CD4-positive, alpha-beta memory T cell (primary cell): ENCODE measurements at regions not wholly inside any gene's neighbourhood (a gene's known extent, or its start where the extent isn't known, plus 50 kb on each side); places are given as distances from the start of the nearest gene placed in this dataset.

ENCODE experiments used
- CTCF ChIA-PET: fragments of 350-600 bp; sonication (Branson Sonifier 250); formaldehyde crosslinking; loops from one replicate; lab custom pipeline; 2021; ENCODE audit warnings: inconsistent platforms; ENCODE audit not compliant: partially characterized antibody; lab: Charles Lee
- POLR2A ChIA-PET: fragments of 350-600 bp; sonication (Branson Sonifier 250); formaldehyde crosslinking; loops from one replicate; lab custom pipeline; 2021; ENCODE audit not compliant: partially characterized antibody; lab: Charles Lee
- DNase-seq, 5 donors: peaks; one replicate each; pipeline versions ENCODE4 v3.0.0 to v3.0.0-alpha.2; 2020 to 2022; ENCODE audit warnings: mixed read lengths in 1 of 5
- H3K27ac ChIP-seq: one replicate; pipeline ENCODE4 v1.7.0; 2013; ENCODE audit warnings: low read depth, low read length
- H3K27me3 ChIP-seq: 2 replicates; pipeline ENCODE4 v1.7.0; 2013; ENCODE audit warnings: mild to moderate bottlenecking, low read length, moderate library complexity; ENCODE audit not compliant: insufficient read depth
- H3K36me3 ChIP-seq: 2 replicates; pipeline ENCODE4 v1.7.0; 2013; ENCODE audit warnings: mild to moderate bottlenecking, low read length, moderate library complexity; ENCODE audit not compliant: insufficient read depth
- H3K4me1 ChIP-seq: 2 replicates; pipeline ENCODE4 v1.7.0; 2013; ENCODE audit warnings: mild to moderate bottlenecking, low read length, moderate library complexity; ENCODE audit not compliant: insufficient read depth
- H3K4me3 ChIP-seq, 2 donors: one replicate each; pipeline ENCODE4 v1.7.0; 2013; ENCODE audit warnings: low read length in 2 of 2, mild to moderate bottlenecking in 1 of 2
- H3K9me3 ChIP-seq, 2 donors: one replicate each; pipeline ENCODE4 v1.7.0; 2013; ENCODE audit warnings: low read length in 2 of 2, control low read depth in 1 of 2; ENCODE audit not compliant: control insufficient read depth in 1 of 2
- H3K27ac Mint-ChIP-seq, 7 donors: one replicate each; pipeline ENCODE4 v1.8.0; 2020 to 2021; ENCODE audit warnings: mixed read lengths in 7 of 7, mild to moderate bottlenecking in 6 of 7, inconsistent platforms in 3 of 7, moderate library complexity in 3 of 7
- H3K27me3 Mint-ChIP-seq, 2 donors: one replicate each; pipeline ENCODE4 v1.8.0; 2020 to 2021; ENCODE audit warnings: mixed read lengths in 2 of 2
- H3K36me3 Mint-ChIP-seq, 2 donors: one replicate each; pipeline ENCODE4 v1.8.0; 2020 to 2021; ENCODE audit warnings: mixed read lengths in 2 of 2, inconsistent platforms in 1 of 2, mild to moderate bottlenecking in 1 of 2
- H3K4me1 Mint-ChIP-seq, 4 donors: one replicate each; pipeline ENCODE4 v1.8.0; 2020 to 2021; ENCODE audit warnings: mixed read lengths in 4 of 4, mild to moderate bottlenecking in 1 of 4
- H3K4me3 Mint-ChIP-seq, 8 donors: one replicate each; pipeline ENCODE4 v1.8.0; 2020 to 2021; ENCODE audit warnings: mixed read lengths in 8 of 8, mild to moderate bottlenecking in 7 of 8, moderate library complexity in 6 of 8, inconsistent platforms in 3 of 8
- H3K9me3 Mint-ChIP-seq, 8 donors: one replicate each; pipeline ENCODE4 v1.8.0; 2020 to 2021; ENCODE audit warnings: mixed read lengths in 8 of 8, mild to moderate bottlenecking in 5 of 8, inconsistent platforms in 3 of 8, moderate library complexity in 1 of 8
- intact Hi-C: fragments of 100-400 bp; cut with micrococcal nuclease; formaldehyde crosslinking; loops from one replicate; pipeline ENCODE4 v1.15.1; 2023

GRCh38 chr7:42618651-42619360 lies 293.1 kb downstream of the C7orf25 start:
- CTCF ChIA-PET = no interaction called here
- peaks cover 0 to 6% (median 0%) of the 10 kb centered on the region in 8 donors for H3K9me3 Mint-ChIP-seq
- DNase-seq = no peak

GRCh38 chr7:42617806-42618457 lies 293.9 kb downstream of the C7orf25 start:
- peaks cover 0 to 6% (median 0%) of the 10 kb centered on the region in 8 donors for H3K9me3 Mint-ChIP-seq
- H3K27me3 ChIP-seq = no peaks in the 10 kb centered on the region
- no peaks in the 10 kb centered on the region for H3K36me3 ChIP-seq
- no peaks in the 10 kb centered on the region for H3K9me3 ChIP-seq
- no peaks in the 10 kb centered on the region for H3K4me1 ChIP-seq
- no peak overlapping the region for H3K27ac Mint-ChIP-seq
- intact Hi-C loops = no loop called here
- no peak overlapping the region for H3K4me3 Mint-ChIP-seq
- H3K4me1 Mint-ChIP-seq = no peaks in the 10 kb centered on the region
- H3K27ac ChIP-seq = no peak overlapping the region
- DNase-seq = no peak
- CTCF ChIA-PET = no interaction called here
- H3K36me3 Mint-ChIP-seq = no peaks in the 10 kb centered on the region
- POLR2A ChIA-PET = no interaction called here
- peaks cover 0 to 2% of the 10 kb centered on the region in 2 donors for H3K27me3 Mint-ChIP-seq
- H3K4me3 ChIP-seq = no peak overlapping the region

More at GRCh38 chr7:42618651-42619360, 293.1 kb downstream of the C7orf25 start:
- intact Hi-C loops = no loop called here
- Mint-ChIP-seq H3K4me1 (no peaks in the 10 kb centered on the region), H3K27me3 (peaks cover 0 to 2% of the 10 kb centered on the region in 2 donors), H3K4me3 (no peak overlapping the region), H3K36me3 (no peaks in the 10 kb centered on the region), H3K27ac (no peak overlapping the region)
- Histone ChIP-seq H3K27me3 (no peaks in the 10 kb centered on the region), H3K27ac (no peak overlapping the region), H3K4me1 (no peaks in the 10 kb centered on the region), H3K36me3 (no peaks in the 10 kb centered on the region), H3K9me3 (no peaks in the 10 kb centered on the region), H3K4me3 (no peak overlapping the region)
- POLR2A ChIA-PET = no interaction called here

- H3K27ac Mint-ChIP-seq = peak overlapping the region in 1 of 7 donors; percentile 13
- no peak overlapping the region for H3K4me3 Mint-ChIP-seq
- no peak overlapping the region for H3K27ac ChIP-seq
- H3K36me3 ChIP-seq = no peaks in the 10 kb centered on the region
- intact Hi-C loops = no loop called here
- no peaks in the 10 kb centered on the region for H3K36me3 Mint-ChIP-seq
- H3K4me3 ChIP-seq = no peak overlapping the region
- no peaks in the 10 kb centered on the region for H3K9me3 ChIP-seq
- ChIA-PET CTCF (no interaction called here), POLR2A (no interaction called here)
- peaks cover 0 to 6% (median 0%) of the 10 kb centered on the region in 8 donors for H3K9me3 Mint-ChIP-seq
- H3K27me3 ChIP-seq = no peaks in the 10 kb centered on the region
- no peaks in the 10 kb centered on the region for H3K4me1 Mint-ChIP-seq
- no peaks in the 10 kb centered on the region for H3K4me1 ChIP-seq
- peaks cover 0 to 2% of the 10 kb centered on the region in 2 donors for H3K27me3 Mint-ChIP-seq
- no peak for DNase-seq
Measured at GRCh38 chr7:42617071-42617765, 294.7 kb downstream of the C7orf25 start.

- no peaks in the 10 kb centered on the region for H3K4me1 ChIP-seq
- POLR2A ChIA-PET = no interaction called here
- peaks cover 0 to 2% of the 10 kb centered on the region in 2 donors for H3K27me3 Mint-ChIP-seq
- CTCF ChIA-PET = no interaction called here
- no peak overlapping the region for H3K4me3 ChIP-seq
- H3K4me1 Mint-ChIP-seq = no peaks in the 10 kb centered on the region
- H3K9me3 ChIP-seq = no peaks in the 10 kb centered on the region
- peaks cover 0 to under 1% (median 0%) of the 10 kb centered on the region in 8 donors for H3K9me3 Mint-ChIP-seq
- intact Hi-C loops = no loop called here
- H3K27me3 ChIP-seq = no peaks in the 10 kb centered on the region
- DNase-seq = no peak
- H3K27ac Mint-ChIP-seq = no peak overlapping the region
- no peak overlapping the region for H3K4me3 Mint-ChIP-seq
- H3K36me3 Mint-ChIP-seq = no peaks in the 10 kb centered on the region
- H3K27ac ChIP-seq = no peak overlapping the region
- H3K36me3 ChIP-seq = no peaks in the 10 kb centered on the region
Measured at GRCh38 chr7:42614636-42615035, 297.2 kb downstream of the C7orf25 start.

GRCh38 chr7:42611961-42612360 lies 299.9 kb downstream of the C7orf25 start:
- Mint-ChIP-seq H3K4me3 (no peak overlapping the region), H3K9me3 (peaks cover 0 to 2% (median 0%) of the 10 kb centered on the region in 8 donors), H3K4me1 (no peaks in the 10 kb centered on the region), H3K27ac (no peak overlapping the region), H3K36me3 (no peaks in the 10 kb centered on the region), H3K27me3 (peaks cover 2 to 5% of the 10 kb centered on the region in 2 donors)
- intact Hi-C loops = no loop called here
- H3K4me1 ChIP-seq = no peaks in the 10 kb centered on the region
- H3K27ac ChIP-seq = no peak overlapping the region
- H3K9me3 ChIP-seq = no peaks in the 10 kb centered on the region
- POLR2A ChIA-PET = no interaction called here
- no peak for DNase-seq
- H3K36me3 ChIP-seq = no peaks in the 10 kb centered on the region
- H3K4me3 ChIP-seq = no peak overlapping the region
- CTCF ChIA-PET = no interaction called here
- H3K27me3 ChIP-seq = no peaks in the 10 kb centered on the region

- Histone ChIP-seq H3K9me3 (no peaks in the 10 kb centered on the region), H3K36me3 (no peaks in the 10 kb centered on the region), H3K27ac (no peak overlapping the region), H3K4me3 (no peak overlapping the region), H3K4me1 (no peaks in the 10 kb centered on the region), H3K27me3 (no peaks in the 10 kb centered on the region)
- Mint-ChIP-seq H3K4me3 (no peak overlapping the region), H3K36me3 (no peaks in the 10 kb centered on the region), H3K27ac (peak overlapping the region in 1 of 7 donors; percentile 3), H3K27me3 (peaks cover 2 to 3% of the 10 kb centered on the region in 2 donors), H3K4me1 (no peaks in the 10 kb centered on the region), H3K9me3 (peaks cover 0 to 2% (median 0%) of the 10 kb centered on the region in 8 donors)
- ChIA-PET POLR2A (no interaction called here), CTCF (no interaction called here)
- no peak for DNase-seq
- intact Hi-C loops = no loop called here
Measured at GRCh38 chr7:42611289-42611928, 300.5 kb downstream of the C7orf25 start.
